Loucy (cell line): ENCODE measurements at regions not wholly inside any gene's neighbourhood (a gene's known extent, or its start where the extent isn't known, plus 50 kb on each side); places are given as distances from the start of the nearest gene placed in this dataset.

Experiments
- EZH2phosphoT487 ChIP-seq: fragments of 200-600 bp; IDR thresholded peaks from 2 replicates; pipeline ENCODE4 v1.6.1; 2018; ENCODE audit warnings: antibody characterized with exemption, mild to moderate bottlenecking, moderate library complexity, borderline replicate concordance
- TF ChIP-seq, protein P1 (sequence below): fragments of 200-600 bp; sonication (generic); conservative IDR thresholded peaks from 2 replicates; pipeline ENCODE4 v1.5.1; 2014; ENCODE audit warnings: mild to moderate bottlenecking, antibody characterized with exemption, low read length

DNA sequence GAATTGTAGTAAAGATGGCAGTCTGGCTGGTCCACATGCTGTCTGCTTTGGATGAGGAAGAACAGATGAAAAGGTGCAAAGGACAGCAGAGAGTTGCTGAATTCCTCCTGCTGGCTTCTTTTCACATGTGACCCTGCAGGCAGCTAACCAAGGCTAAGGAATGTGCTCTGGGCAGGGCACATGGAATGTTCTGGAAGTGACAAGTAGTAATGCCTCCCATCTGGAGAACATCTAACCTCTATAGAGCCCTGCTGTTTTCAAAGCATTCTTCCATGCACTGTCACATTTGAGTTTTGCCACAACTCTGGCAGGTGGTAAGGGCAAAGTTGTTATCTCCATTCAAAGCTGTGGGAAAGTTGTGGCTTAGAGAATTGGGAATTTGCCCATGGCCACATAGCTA, 208.8 kb downstream of the STK31 start:
- TF ChIP-seq, protein P1, sequence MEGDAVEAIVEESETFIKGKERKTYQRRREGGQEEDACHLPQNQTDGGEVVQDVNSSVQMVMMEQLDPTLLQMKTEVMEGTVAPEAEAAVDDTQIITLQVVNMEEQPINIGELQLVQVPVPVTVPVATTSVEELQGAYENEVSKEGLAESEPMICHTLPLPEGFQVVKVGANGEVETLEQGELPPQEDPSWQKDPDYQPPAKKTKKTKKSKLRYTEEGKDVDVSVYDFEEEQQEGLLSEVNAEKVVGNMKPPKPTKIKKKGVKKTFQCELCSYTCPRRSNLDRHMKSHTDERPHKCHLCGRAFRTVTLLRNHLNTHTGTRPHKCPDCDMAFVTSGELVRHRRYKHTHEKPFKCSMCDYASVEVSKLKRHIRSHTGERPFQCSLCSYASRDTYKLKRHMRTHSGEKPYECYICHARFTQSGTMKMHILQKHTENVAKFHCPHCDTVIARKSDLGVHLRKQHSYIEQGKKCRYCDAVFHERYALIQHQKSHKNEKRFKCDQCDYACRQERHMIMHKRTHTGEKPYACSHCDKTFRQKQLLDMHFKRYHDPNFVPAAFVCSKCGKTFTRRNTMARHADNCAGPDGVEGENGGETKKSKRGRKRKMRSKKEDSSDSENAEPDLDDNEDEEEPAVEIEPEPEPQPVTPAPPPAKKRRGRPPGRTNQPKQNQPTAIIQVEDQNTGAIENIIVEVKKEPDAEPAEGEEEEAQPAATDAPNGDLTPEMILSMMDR, result no peak
- TF ChIP-seq EZH2phosphoT487, result no peak
